ENCODE measurements at regions not wholly inside any gene's neighbourhood (a gene's known extent, or its start where the extent isn't known, plus 50 kb on each side); places are given as distances from the start of the nearest gene placed in this dataset.

DNA sequence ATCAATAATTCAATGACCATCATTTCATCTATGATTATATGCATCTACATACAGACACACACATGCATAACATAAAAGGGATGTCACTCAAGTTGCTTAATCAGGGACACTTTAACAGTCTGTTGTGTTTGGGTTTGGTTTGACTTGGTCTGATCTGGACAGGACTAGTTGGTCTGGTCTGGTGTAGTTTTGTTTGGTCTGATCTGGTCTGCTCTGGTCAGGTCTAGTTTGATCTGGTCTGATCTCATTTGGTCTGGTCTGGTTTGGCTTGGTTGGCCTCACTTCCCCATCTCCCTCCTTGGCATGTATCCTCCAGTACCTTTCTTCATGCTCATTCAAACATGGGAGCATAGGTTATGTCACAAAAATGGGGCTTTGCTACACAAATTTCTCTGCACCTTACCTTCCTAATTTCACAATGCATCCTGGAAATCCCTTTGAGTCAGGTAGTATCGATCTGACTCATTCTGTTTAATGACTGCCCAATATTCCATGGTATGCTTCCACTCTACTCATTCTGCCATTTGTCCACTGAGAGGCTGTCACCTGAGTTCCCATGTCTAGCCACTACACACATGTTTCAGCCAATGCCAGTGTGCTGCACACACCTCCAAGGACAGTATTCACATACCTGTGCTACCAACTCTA is 73.0 kb upstream of the TPM1 start:
- no peak for DNase-seq
- in situ Hi-C loops (cut with MboI; ENCODE audit: low pct_unique_long_range_greater_than_20kb, low sequenced_read_pairs): no loop called here

GRCh38 chr15:62972814-62973213 is 69.7 kb upstream of the TPM1 start:
- in situ Hi-C loops (cut with MboI; ENCODE audit: low pct_unique_long_range_greater_than_20kb, low sequenced_read_pairs): no loop called here
- DNase-seq: no peak

- in situ Hi-C loops (cut with MboI; ENCODE audit: low pct_unique_long_range_greater_than_20kb, low sequenced_read_pairs): no loop called here
- DNase-seq: no peak
These were observed 67.0 kb upstream of the TPM1 start for GRCh38 chr15:62975515-62975914.

- in situ Hi-C loops (cut with MboI; ENCODE audit: low pct_unique_long_range_greater_than_20kb, low sequenced_read_pairs): no loop called here
- no peak for DNase-seq
These were observed 66.2 kb upstream of the TPM1 start for GRCh38 chr15:62976301-62976881.

GRCh38 chr15:62977952-62978811 is 64.4 kb upstream of the TPM1 start:
- in situ Hi-C loops (cut with MboI; ENCODE audit: low pct_unique_long_range_greater_than_20kb, low sequenced_read_pairs): no loop called here
- DNase-seq: no peak

- in situ Hi-C loops (cut with MboI; ENCODE audit: low pct_unique_long_range_greater_than_20kb, low sequenced_read_pairs): no loop called here
- DNase-seq: no peak
These were observed 63.3 kb upstream of the TPM1 start for GRCh38 chr15:62979252-62979651.

- DNase-seq: no peak
- in situ Hi-C loops (cut with MboI; ENCODE audit: low pct_unique_long_range_greater_than_20kb, low sequenced_read_pairs): no loop called here
These were observed 61.5 kb upstream of the TPM1 start for GRCh38 chr15:62981071-62981470.

DNA sequence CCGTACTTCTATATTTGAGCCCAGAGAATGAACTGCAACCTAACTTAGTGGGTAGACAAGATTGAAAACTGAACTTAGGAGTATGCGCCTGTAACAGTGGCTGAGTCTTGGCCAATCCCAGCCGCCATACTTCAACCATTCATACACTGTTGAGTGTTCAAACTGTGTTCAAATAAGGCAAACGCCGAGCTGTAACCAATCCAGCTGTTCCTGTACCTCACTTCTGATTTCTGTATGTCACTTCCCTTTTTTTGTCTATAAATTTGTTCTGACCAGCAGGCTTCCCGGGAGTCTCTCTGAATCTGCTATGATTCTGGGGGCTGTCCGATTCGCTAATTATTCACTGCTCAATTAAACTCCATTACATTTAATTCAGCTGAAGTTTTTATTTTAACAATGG is 58.6 kb upstream of the TPM1 start:
- DNase-seq: peak; percentile 35
- in situ Hi-C loops (cut with MboI; ENCODE audit: low pct_unique_long_range_greater_than_20kb, low sequenced_read_pairs): no loop called here

DNA sequence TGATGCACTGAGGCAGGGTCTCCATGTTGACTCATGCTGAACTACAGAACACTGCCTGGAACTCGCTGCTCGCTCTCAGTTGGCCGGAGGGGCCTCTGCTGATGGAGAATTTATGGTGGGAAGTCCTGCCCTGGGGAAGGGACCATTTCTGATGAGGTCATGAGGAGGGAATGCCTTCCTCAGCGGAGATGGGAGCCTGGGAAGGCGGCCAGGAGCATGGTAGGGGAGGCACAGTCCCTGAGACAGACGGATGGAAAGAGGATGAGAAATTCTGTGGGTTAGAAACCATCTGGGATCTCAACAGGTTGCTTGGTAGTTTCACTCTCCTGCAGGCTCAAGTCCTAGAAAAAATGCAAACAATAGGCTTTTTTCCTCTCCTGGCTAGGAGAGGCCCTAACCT is 56.8 kb upstream of the TPM1 start:
- DNase-seq: no peak
- in situ Hi-C loops (cut with MboI; ENCODE audit: low pct_unique_long_range_greater_than_20kb, low sequenced_read_pairs): no loop called here

- DNase-seq: no peak
- in situ Hi-C loops (cut with MboI; ENCODE audit: low pct_unique_long_range_greater_than_20kb, low sequenced_read_pairs): no loop called here
These were observed 55.6 kb upstream of the TPM1 start for GRCh38 chr15:62986948-62987347.

GRCh38 chr15:62988701-62989100 is 53.8 kb upstream of the TPM1 start:
- no peak for DNase-seq
- in situ Hi-C loops (cut with MboI; ENCODE audit: low pct_unique_long_range_greater_than_20kb, low sequenced_read_pairs): no loop called here

DNA sequence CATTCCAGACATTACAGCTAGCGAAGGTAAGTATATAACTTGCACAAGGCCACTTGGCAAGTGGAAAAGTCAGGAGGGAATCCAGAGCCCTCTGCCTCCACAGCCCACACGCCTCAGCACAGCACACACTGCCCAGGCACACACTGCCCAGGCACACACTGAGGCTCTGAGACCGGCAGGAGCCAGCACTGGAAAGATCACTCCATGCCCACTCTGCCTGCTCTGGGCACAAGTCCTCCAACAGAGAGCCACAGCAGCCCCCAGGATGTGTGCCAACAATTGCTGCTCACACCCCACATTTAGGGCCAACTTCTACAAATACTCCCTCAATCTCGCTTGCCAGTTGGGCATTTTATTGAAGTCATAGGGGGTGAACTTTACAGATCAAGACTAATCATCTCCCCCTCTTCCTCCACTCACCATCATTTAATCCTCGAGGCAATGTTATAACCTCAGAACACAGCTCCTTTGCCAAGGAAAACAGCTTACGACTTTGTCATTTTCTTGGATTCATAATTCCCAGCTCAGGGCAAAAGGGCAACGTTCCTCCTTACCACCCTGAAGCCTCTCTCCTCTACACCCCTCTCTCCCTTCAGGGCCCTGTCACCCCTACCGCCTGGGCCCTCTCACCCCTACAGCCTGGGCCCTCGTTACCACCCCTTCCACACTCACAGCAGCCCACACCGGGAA is 53.0 kb upstream of the TPM1 start:
- in situ Hi-C loops (cut with MboI; ENCODE audit: low pct_unique_long_range_greater_than_20kb, low sequenced_read_pairs): no loop called here
- no peak for DNase-seq

GRCh38 chr15:62991698-62992097 is 50.8 kb upstream of the TPM1 start:
- no peak for DNase-seq
- in situ Hi-C loops (cut with MboI; ENCODE audit: low pct_unique_long_range_greater_than_20kb, low sequenced_read_pairs): no loop called here

DNA sequence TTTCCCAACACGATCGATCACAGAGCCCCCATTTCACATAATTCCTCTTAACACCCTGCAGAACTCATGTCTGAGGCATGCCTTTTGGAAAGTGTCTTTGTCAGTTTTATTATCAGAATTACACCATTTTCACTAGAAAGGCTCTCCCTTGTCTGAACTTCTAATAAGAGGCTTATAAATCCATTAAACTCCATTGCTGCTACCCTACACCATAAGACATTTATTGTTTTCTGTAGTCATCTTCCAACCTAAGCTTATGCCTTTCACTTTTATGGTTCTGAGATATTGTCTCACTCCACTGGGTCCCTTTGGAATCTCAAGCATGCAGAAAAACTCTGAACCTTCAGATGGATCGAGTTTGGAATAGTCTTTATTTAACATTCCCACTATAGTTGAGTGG is 50.2 kb upstream of the TPM1 start:
- in situ Hi-C loops (cut with MboI; ENCODE audit: low pct_unique_long_range_greater_than_20kb, low sequenced_read_pairs): no loop called here
- no peak for DNase-seq

All from KBM-7 (cell line).